ENCODE measurements at regions not wholly inside any gene's neighbourhood (a gene's known extent, or its start where the extent isn't known, plus 50 kb on each side); places are given as distances from the start of the nearest gene placed in this dataset.

- TF ChIP-seq GABPA (IDR thresholded peaks at IDR 0.05; ENCODE audit: low read depth) (no peak), POLR2AphosphoS5 (IDR thresholded peaks at IDR 0.05; ENCODE audit: low read depth) (no peak)
- TF ChIP-seq, protein P1, sequence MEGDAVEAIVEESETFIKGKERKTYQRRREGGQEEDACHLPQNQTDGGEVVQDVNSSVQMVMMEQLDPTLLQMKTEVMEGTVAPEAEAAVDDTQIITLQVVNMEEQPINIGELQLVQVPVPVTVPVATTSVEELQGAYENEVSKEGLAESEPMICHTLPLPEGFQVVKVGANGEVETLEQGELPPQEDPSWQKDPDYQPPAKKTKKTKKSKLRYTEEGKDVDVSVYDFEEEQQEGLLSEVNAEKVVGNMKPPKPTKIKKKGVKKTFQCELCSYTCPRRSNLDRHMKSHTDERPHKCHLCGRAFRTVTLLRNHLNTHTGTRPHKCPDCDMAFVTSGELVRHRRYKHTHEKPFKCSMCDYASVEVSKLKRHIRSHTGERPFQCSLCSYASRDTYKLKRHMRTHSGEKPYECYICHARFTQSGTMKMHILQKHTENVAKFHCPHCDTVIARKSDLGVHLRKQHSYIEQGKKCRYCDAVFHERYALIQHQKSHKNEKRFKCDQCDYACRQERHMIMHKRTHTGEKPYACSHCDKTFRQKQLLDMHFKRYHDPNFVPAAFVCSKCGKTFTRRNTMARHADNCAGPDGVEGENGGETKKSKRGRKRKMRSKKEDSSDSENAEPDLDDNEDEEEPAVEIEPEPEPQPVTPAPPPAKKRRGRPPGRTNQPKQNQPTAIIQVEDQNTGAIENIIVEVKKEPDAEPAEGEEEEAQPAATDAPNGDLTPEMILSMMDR (IDR thresholded peaks at IDR 0.05; ENCODE audit: insufficient read depth, low read length) = no peak
Observed at GRCh38 chr14:82676403-82676802, 1142.8 kb upstream of the SEL1L start.
